H1 (cell line): ENCODE measurements at regions not wholly inside any gene's neighbourhood (a gene's known extent, or its start where the extent isn't known, plus 50 kb on each side); places are given as distances from the start of the nearest gene placed in this dataset.

Experiments
- BACH1 ChIP-seq: IDR thresholded peaks from 2 replicates; pipeline ENCODE4 v1.6.1; 2012; ENCODE audit warnings: low read length, improper control_type of control experiment
- HDAC6 ChIP-seq: IDR thresholded peaks from one replicate; pipeline ENCODE4 v1.7.1; 2012; ENCODE audit warnings: low read depth, mild to moderate bottlenecking, inconsistent platforms, low read length, moderate library complexity

DNA sequence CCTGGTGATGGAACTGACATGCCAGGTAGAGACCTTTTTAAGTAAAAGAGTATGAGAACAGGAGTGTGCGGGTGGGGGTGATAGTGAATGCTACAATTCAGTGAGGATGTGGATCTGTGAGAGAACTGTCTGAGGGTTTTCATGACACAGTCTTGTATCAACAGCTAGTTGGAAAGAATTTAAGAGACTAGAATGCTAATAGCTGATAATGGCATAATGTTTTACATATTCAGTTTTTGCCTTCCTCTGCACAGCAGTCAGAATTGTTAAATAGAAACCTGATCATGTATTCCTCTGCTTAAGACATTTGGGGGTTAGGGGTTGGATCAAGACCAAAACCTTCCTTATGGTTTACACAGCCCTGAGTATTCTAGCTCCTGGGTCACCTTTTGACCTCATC, 152.8 kb upstream of the ZRANB2 start (continued):
- TF ChIP-seq HDAC6 (no peak), BACH1 (no peak)
